ENCODE measurements at regions not wholly inside any gene's neighbourhood (a gene's known extent, or its start where the extent isn't known, plus 50 kb on each side); places are given as distances from the start of the nearest gene placed in this dataset.
"Not testable (repeated sequence)": the region's sequence is repeated elsewhere in the genome, so short reads cannot be mapped to it uniquely, and the experiment has no call there.

- no peak for DNase-seq
Observed at GRCh38 chr13:62510906-62511655, 1095.4 kb upstream of the PCDH20 start.

GRCh38 chr13:62502588-62502987 is 1086.9 kb upstream of the PCDH20 start:
- DNase-seq: no peak

GRCh38 chr13:62489731-62490130 is 1074.1 kb upstream of the PCDH20 start:
- DNase-seq: no peak

- no peak for DNase-seq
Observed at GRCh38 chr13:62483774-62484173, 1068.1 kb upstream of the PCDH20 start.

GRCh38 chr13:62482351-62482750 is 1066.7 kb upstream of the PCDH20 start:
- DNase-seq: no peak

GRCh38 chr13:62473944-62474237 is 1058.2 kb upstream of the PCDH20 start:
- DNase-seq: no peak

- DNase-seq: no peak
Observed at GRCh38 chr13:62473190-62473943, 1057.7 kb upstream of the PCDH20 start.

GRCh38 chr13:62453761-62454160 is 1038.1 kb upstream of the PCDH20 start:
- no peak for DNase-seq

- no peak for DNase-seq
Observed at GRCh38 chr13:62450759-62451158, 1035.1 kb upstream of the PCDH20 start.

GRCh38 chr13:62447771-62448382 is 1032.2 kb upstream of the PCDH20 start:
- not testable (repeated sequence) for DNase-seq

GRCh38 chr13:62444805-62445204 is 1029.2 kb upstream of the PCDH20 start:
- DNase-seq: no peak

- no peak for DNase-seq
Observed at GRCh38 chr13:62434081-62434480, 1018.4 kb upstream of the PCDH20 start.

GRCh38 chr13:62433660-62434059 is 1018.0 kb upstream of the PCDH20 start:
- DNase-seq: no peak

GRCh38 chr13:62432906-62433305 is 1017.3 kb upstream of the PCDH20 start:
- DNase-seq: no peak

- no peak for DNase-seq
Observed at GRCh38 chr13:62432295-62432694, 1016.6 kb upstream of the PCDH20 start.

- no peak for DNase-seq
Observed at GRCh38 chr13:62431852-62432251, 1016.2 kb upstream of the PCDH20 start.

- no peak for DNase-seq
Observed at GRCh38 chr13:62418872-62419271, 1003.2 kb upstream of the PCDH20 start.

GRCh38 chr13:62418376-62418775 is 1002.7 kb upstream of the PCDH20 start:
- DNase-seq: no peak

GRCh38 chr13:62407871-62408270 is 992.2 kb upstream of the PCDH20 start:
- no peak for DNase-seq

- DNase-seq: no peak
Observed at GRCh38 chr13:62388515-62388914, 972.9 kb upstream of the PCDH20 start.

- DNase-seq: no peak
Observed at GRCh38 chr13:62387647-62388046, 972.0 kb upstream of the PCDH20 start.

- DNase-seq: not testable (repeated sequence)
Observed at GRCh38 chr13:62379241-62379640, 963.6 kb upstream of the PCDH20 start.

GRCh38 chr13:62377838-62378237 is 962.2 kb upstream of the PCDH20 start:
- DNase-seq: no peak

- DNase-seq: no peak
Observed at GRCh38 chr13:62375653-62376052, 960.0 kb upstream of the PCDH20 start.
